SK-N-SH (cell line): ENCODE measurements at regions not wholly inside any gene's neighbourhood (a gene's known extent, or its start where the extent isn't known, plus 50 kb on each side); places are given as distances from the start of the nearest gene placed in this dataset.

Experiments
- CTCF ChIP-seq: fragments of 200-600 bp; sonication (generic); IDR thresholded peaks from 2 replicates; pipeline ENCODE4 v1.6.1; 2017; ENCODE audit warnings: antibody characterized with exemption, mild to moderate bottlenecking, moderate library complexity
- EP300 ChIP-seq, 2 experiments: IDR thresholded peaks; 2 replicates each; pipeline versions ENCODE4 v1.4.0 to v1.6.1; 2012; ENCODE audit warnings: borderline replicate concordance in 1 of 2, low read depth in 1 of 2, low read length in 1 of 2
- EZH2phosphoT487 ChIP-seq: fragments of 200-600 bp; sonication (generic); IDR thresholded peaks from 2 replicates; pipeline ENCODE4 v1.6.1; 2017; ENCODE audit warnings: low read depth, mixed run types, mild to moderate bottlenecking, antibody characterized with exemption, moderate library complexity, borderline replicate concordance
- FOXM1 ChIP-seq: IDR thresholded peaks from 2 replicates; pipeline ENCODE4 v1.4.0; 2012; ENCODE audit warnings: low read depth, mild to moderate bottlenecking
- GATA2 ChIP-seq: sonication (generic); formaldehyde crosslinking; IDR thresholded peaks from 2 replicates; pipeline ENCODE4 v1.5.0; 2020; ENCODE audit warnings: mild to moderate bottlenecking, missing genetic modification reagents
- POLR2AphosphoS5 ChIP-seq: IDR thresholded peaks from 2 replicates; pipeline ENCODE4 v1.6.1; 2012; ENCODE audit warnings: low read depth, low read length

- TF ChIP-seq POLR2AphosphoS5 (no peak), GATA2 (CRISPR knock-in tag) (no peak), FOXM1 (no peak), EZH2phosphoT487 (no peak), EP300 (IDR thresholded peaks at IDR 0.05; ENCODE audit: borderline replicate concordance in 1 of 2, low read depth in 1 of 2, low read length in 1 of 2) (no peak), CTCF (no peak)
These were observed 108.0 kb downstream of the DIPK2A start for GRCh38 chr3:144079634-144080033.
